HCT116 (cell line): ENCODE measurements at regions not wholly inside any gene's neighbourhood (a gene's known extent, or its start where the extent isn't known, plus 50 kb on each side); places are given as distances from the start of the nearest gene placed in this dataset.

Source experiments
- ATAC-seq: fragments of 200-7000 bp; cut with Tn5 transposase; 2 replicates; pipeline ENCODE4 v1.9.1; 2020; ENCODE audit warnings: mild to moderate bottlenecking, moderate library complexity
- BruUV-seq: library from RNA; stranded (reverse); fragments of 400-500 nt; replicated peaks from 2 replicates; lab custom pipeline; 2021; lab: Mats Ljungman, UMichigan
- CTCF ChIA-PET: fragments of 300-600 bp; sonication (Branson Sonifier 250); formaldehyde crosslinking; loops from one replicate; lab custom pipeline; 2021; ENCODE audit warnings: antibody characterized with exemption; lab: Charles Lee
- POLR2A ChIA-PET: fragments of 300-600, 350-600 bp; sonication (Branson Sonifier 250); formaldehyde crosslinking; loops from one replicate; lab custom pipeline; 2021; ENCODE audit warnings: antibody characterized with exemption; lab: Charles Lee
- RAD21 ChIA-PET, 2 experiments: fragments of 300-600 bp; sonication (Branson Sonifier 250); formaldehyde crosslinking; loops; one replicate each; lab custom pipeline; 2023; ENCODE audit warnings: low total read pairs in 2 of 2; ENCODE audit not compliant: uncharacterized antibody in 2 of 2, unreplicated experiment in 2 of 2, low non-redundant PET in 1 of 2; lab: Charles Lee
- DNase-seq: peaks from one replicate; pipeline ENCODE4 v3.0.0-alpha.2; 2010; ENCODE audit warnings: low read depth, low spot score
- H2AFZ ChIP-seq: fragments of 200-600 bp; shearing (Covaris generic), sonication (generic); 2 replicates; pipeline ENCODE4 v1.6.1; 2017; ENCODE audit warnings: low read depth, mixed run types, mixed read lengths, antibody characterized with exemption, low read length; ENCODE audit not compliant: poor library complexity, severe bottlenecking
- H3K27ac ChIP-seq: 2 replicates; pipeline ENCODE4 v1.5.1; 2012; ENCODE audit warnings: low read depth, low read length
- H3K27me3 ChIP-seq: fragments of 200-600 bp; sonication (generic); 2 replicates; pipeline ENCODE4 v1.6.1; 2016; ENCODE audit warnings: mixed run types, low read length, mixed read lengths; ENCODE audit not compliant: insufficient read depth
- H3K36me3 ChIP-seq, 2 experiments: fragments of 200-500 bp in 1 of 2; fragments of 200-600 bp in 1 of 2; sonication (Bioruptor generic) in 1 of 2; sonication (generic) in 1 of 2; 2 replicates each; pipeline versions ENCODE4 v1.5.1 to v1.6.1; 2014 to 2016; ENCODE audit warnings: low read length in 2 of 2, inconsistent platforms in 1 of 2, mixed read lengths in 1 of 2, mixed run types in 1 of 2; ENCODE audit not compliant: insufficient read depth in 2 of 2, control insufficient read depth in 1 of 2
- H3K4me1 ChIP-seq, 2 experiments: fragments of 200-600 bp in 1 of 2; sonication (generic) in 1 of 2; 2 replicates each; pipeline versions ENCODE4 v1.5.1 to v1.6.1; 2012 to 2017; ENCODE audit warnings: low read length in 2 of 2, inconsistent platforms in 1 of 2, mild to moderate bottlenecking in 1 of 2, mixed read lengths in 1 of 2, mixed run types in 1 of 2, moderate library complexity in 1 of 2; ENCODE audit not compliant: insufficient read depth in 2 of 2, control insufficient read depth in 1 of 2
- H3K4me2 ChIP-seq: fragments of 200-600 bp; sonication (generic); 2 replicates; pipeline ENCODE4 v1.6.1; 2017; ENCODE audit warnings: mixed run types, low read length, mixed read lengths
- H3K4me3 ChIP-seq, 2 experiments: fragments of 200-600 bp in 1 of 2; sonication (generic) in 1 of 2; replicated peaks in 1 of 2; 2 replicates each; pipeline ENCODE4 v1.5.1; 2011 to 2016; ENCODE audit warnings: low read length in 2 of 2, control low read depth in 1 of 2, low read depth in 1 of 2, mild to moderate bottlenecking in 1 of 2, mixed read lengths in 1 of 2, mixed run types in 1 of 2
- H3K79me2 ChIP-seq: fragments of 200-600 bp; sonication (generic); 2 replicates; pipeline ENCODE4 v1.6.1; 2017; ENCODE audit warnings: mild to moderate bottlenecking, mixed run types, low read length, moderate library complexity, mixed read lengths; ENCODE audit not compliant: insufficient read depth
- H3K9ac ChIP-seq: fragments of 200-600 bp; sonication (generic); 2 replicates; pipeline ENCODE4 v1.6.1; 2016; ENCODE audit warnings: low read length, mixed read lengths
- H3K9me2 ChIP-seq: fragments of 200-600 bp; sonication (generic), shearing (Covaris generic); 2 replicates; pipeline ENCODE4 v1.6.1; 2017; ENCODE audit warnings: mixed run types, mild to moderate bottlenecking, moderate library complexity; ENCODE audit not compliant: insufficient read depth
- H3K9me3 ChIP-seq, 2 experiments: fragments of 200-500 bp in 1 of 2; fragments of 200-600 bp in 1 of 2; sonication (Bioruptor generic) in 1 of 2; sonication (generic) in 1 of 2; 2 replicates each; pipeline ENCODE4 v1.6.1; 2014 to 2017; ENCODE audit warnings: low read length in 2 of 2, mixed read lengths in 2 of 2, inconsistent platforms in 1 of 2, low read depth in 1 of 2, mild to moderate bottlenecking in 1 of 2, mixed run types in 1 of 2, moderate library complexity in 1 of 2; ENCODE audit not compliant: control insufficient read depth in 1 of 2, insufficient read depth in 1 of 2
- H4K20me1 ChIP-seq: fragments of 200-600 bp; sonication (generic), shearing (Covaris generic); 2 replicates; pipeline ENCODE4 v1.6.1; 2017; ENCODE audit warnings: mixed run types, mild to moderate bottlenecking, moderate library complexity; ENCODE audit not compliant: insufficient read depth
- FOSL1 ChIP-seq: IDR thresholded peaks from 2 replicates; pipeline ENCODE4 v1.6.1; 2012; ENCODE audit warnings: low read depth
- RAD21 ChIP-seq: IDR thresholded peaks from 2 replicates; pipeline ENCODE4 v1.6.1; 2012; ENCODE audit warnings: low read depth, mild to moderate bottlenecking
- ZNF274 ChIP-seq: fragments of 200-500 bp; sonication (Bioruptor generic); IDR thresholded peaks from 2 replicates; pipeline ENCODE4 v1.6.1; 2014; ENCODE audit warnings: mild to moderate bottlenecking, low read depth, low read length, inconsistent platforms
- intact Hi-C: fragments of 100-400 bp; cut with micrococcal nuclease; formaldehyde crosslinking; loops from 2 replicates; pipeline ENCODE4 v1.10.0; 2022
- TF ChIP-seq, protein P1 (sequence below), 3 experiments: fragments of 200-600 bp in 1 of 3; sonication (generic) in 1 of 3; IDR thresholded peaks in 2 of 3; conservative IDR thresholded peaks in 1 of 3; 2 replicates each; pipeline ENCODE4 v1.5.1; 2012 to 2017; ENCODE audit warnings: low read depth in 2 of 3, low read length in 2 of 3, antibody characterized with exemption in 1 of 3, borderline replicate concordance in 1 of 3, control low read depth in 1 of 3, mild to moderate bottlenecking in 1 of 3, mixed read lengths in 1 of 3, mixed run types in 1 of 3, moderate library complexity in 1 of 3; ENCODE audit not compliant: insufficient read depth in 1 of 3

DNA sequence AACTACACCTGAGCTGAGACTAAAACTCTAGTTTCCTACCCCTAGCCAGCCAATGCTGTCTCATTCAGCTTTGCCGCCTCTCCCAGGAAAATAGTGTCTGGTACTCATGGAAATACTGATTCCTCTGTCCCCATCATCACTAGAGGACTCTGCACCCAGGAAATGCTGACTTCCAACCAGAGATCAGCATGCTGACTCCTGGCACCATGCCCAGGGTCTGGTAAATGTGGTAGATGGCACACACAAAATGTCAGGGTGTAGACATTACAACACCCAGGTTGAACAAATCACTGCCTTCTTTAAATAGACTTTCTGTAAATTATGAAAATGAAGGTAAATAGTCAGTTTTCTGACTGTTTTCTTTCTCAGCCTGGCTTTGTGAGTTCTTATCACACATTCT is 307.3 kb upstream of the CHAC2 start:
- Histone ChIP-seq H3K4me1 (no peaks in the 10 kb centered on the region), H3K9ac (no peak overlapping the region), H4K20me1 (no peaks in the 10 kb centered on the region), H3K36me3 (no peaks in the 10 kb centered on the region), H3K9me2 (no peaks in the 10 kb centered on the region), H2AFZ (no peak overlapping the region), H3K9me3 (no peaks in the 10 kb centered on the region), H3K27me3 (no peaks in the 10 kb centered on the region), H3K4me3 (no peak overlapping the region), H3K4me2 (no peak overlapping the region), H3K27ac (no peak overlapping the region), H3K79me2 (no peaks in the 10 kb centered on the region)
- ATAC-seq (peak; percentile 64; the same call in 1 of the 2 replicates), DNase-seq (no peak)
- ChIA-PET CTCF (no interaction called here), RAD21 (no interaction called here), POLR2A (no interaction called here)
- TF ChIP-seq RAD21 (0 out of 2 replicates have a peak, but pooled peaks have one; percentile 25), FOSL1 (no peak)
- TF ChIP-seq, protein P1, sequence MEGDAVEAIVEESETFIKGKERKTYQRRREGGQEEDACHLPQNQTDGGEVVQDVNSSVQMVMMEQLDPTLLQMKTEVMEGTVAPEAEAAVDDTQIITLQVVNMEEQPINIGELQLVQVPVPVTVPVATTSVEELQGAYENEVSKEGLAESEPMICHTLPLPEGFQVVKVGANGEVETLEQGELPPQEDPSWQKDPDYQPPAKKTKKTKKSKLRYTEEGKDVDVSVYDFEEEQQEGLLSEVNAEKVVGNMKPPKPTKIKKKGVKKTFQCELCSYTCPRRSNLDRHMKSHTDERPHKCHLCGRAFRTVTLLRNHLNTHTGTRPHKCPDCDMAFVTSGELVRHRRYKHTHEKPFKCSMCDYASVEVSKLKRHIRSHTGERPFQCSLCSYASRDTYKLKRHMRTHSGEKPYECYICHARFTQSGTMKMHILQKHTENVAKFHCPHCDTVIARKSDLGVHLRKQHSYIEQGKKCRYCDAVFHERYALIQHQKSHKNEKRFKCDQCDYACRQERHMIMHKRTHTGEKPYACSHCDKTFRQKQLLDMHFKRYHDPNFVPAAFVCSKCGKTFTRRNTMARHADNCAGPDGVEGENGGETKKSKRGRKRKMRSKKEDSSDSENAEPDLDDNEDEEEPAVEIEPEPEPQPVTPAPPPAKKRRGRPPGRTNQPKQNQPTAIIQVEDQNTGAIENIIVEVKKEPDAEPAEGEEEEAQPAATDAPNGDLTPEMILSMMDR (IDR thresholded peaks at IDR 0.05 in 2 of 3, conservative IDR thresholded peaks at IDR 0.05 in 1 of 3; ENCODE audit: borderline replicate concordance in 1 of 3, insufficient read depth in 1 of 3, low read depth in 2 of 3, low read length in 2 of 3), result peak in 2 of 3 experiments; percentile 20 to 30; a peak in 2 of 6 replicates
- intact Hi-C loops, result no loop called here
- BruUV-seq, result no TSS peak

DNA sequence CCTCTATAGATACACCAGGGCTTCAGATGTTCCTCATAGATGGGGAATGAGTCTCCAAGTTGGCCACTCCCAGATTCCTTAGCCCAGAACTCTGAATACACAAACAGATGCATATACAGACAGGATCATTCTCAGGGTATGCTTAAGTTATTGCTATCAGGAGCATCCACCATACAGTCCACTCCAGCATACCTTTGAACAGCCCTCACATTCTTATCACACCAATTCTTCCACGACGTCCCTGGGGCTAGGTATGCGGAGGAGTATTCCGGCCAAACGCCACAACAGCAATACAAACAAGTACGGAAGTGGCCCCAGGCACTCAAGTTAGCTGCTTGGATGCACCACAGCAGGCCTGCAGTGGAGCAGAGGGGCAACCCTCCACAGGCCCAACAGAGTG is 312.5 kb upstream of the CHAC2 start:
- TF ChIP-seq ZNF274 (no peak), RAD21 (no peak)
- H3K27me3 ChIP-seq, result no peaks in the 10 kb centered on the region
- no peak overlapping the region for H2AFZ ChIP-seq
- ChIA-PET CTCF (no interaction called here), RAD21 (no interaction called here), POLR2A (no interaction called here)
- no peak overlapping the region for H3K4me2 ChIP-seq
- intact Hi-C loops, result no loop called here
- no peaks in the 10 kb centered on the region for H3K36me3 ChIP-seq
- no peaks in the 10 kb centered on the region for H3K79me2 ChIP-seq
- no peak overlapping the region for H3K4me3 ChIP-seq
- no peak overlapping the region for H3K9ac ChIP-seq
- H3K27ac ChIP-seq, result no peak overlapping the region
- H3K4me1 ChIP-seq, result peaks cover 0 to 12% of the 10 kb centered on the region in 2 experiments; a peak in 1 of 4 replicates
- ATAC-seq (no peak), DNase-seq (no peak)
- H3K9me3 ChIP-seq, result no peaks in the 10 kb centered on the region
- no TSS peak for BruUV-seq
- H3K9me2 ChIP-seq, result no peaks in the 10 kb centered on the region
- H4K20me1 ChIP-seq, result no peaks in the 10 kb centered on the region
